ENCODE measurements at regions not wholly inside any gene's neighbourhood (a gene's known extent, or its start where the extent isn't known, plus 50 kb on each side); places are given as distances from the start of the nearest gene placed in this dataset.

GRCh38 chr6:44051515-44051914 is 75.7 kb downstream of the MRPL14 start:
- TF ChIP-seq CTCF (IDR thresholded peaks at IDR 0.05; ENCODE audit: insufficient read depth, low read length) (no peak), REST (IDR thresholded peaks at IDR 0.05; ENCODE audit: insufficient replicate concordance, low read depth) (no peak), GABPA (IDR thresholded peaks at IDR 0.05; ENCODE audit: low read depth) (no peak)
